GM23338 (cell line): ENCODE measurements at regions not wholly inside any gene's neighbourhood (a gene's known extent, or its start where the extent isn't known, plus 50 kb on each side); places are given as distances from the start of the nearest gene placed in this dataset.

Experiments used
- ATAC-seq: fragments of 200-7000 bp; cut with Tn5 transposase; 3 replicates; pipeline ENCODE4 v1.9.1; 2020
- DNase-seq: peaks from one replicate; pipeline ENCODE4 v3.0.0-alpha.2; 2015; ENCODE audit warnings: low spot score
- H2AFZ ChIP-seq: fragments of 200-600 bp; sonication (generic); 2 replicates; pipeline ENCODE4 v1.8.0; 2016; ENCODE audit warnings: antibody characterized with exemption, mild to moderate bottlenecking, moderate library complexity
- H3F3A ChIP-seq: fragments of 200-600 bp; sonication (generic); replicated peaks from 2 replicates; pipeline ENCODE4 v1.8.0; 2017; ENCODE audit warnings: antibody characterized with exemption, mixed run types, low read depth
- H3K27ac ChIP-seq: fragments of 200-600 bp; sonication (generic); 2 replicates; pipeline ENCODE4 v1.6.1; 2016; ENCODE audit warnings: low read depth
- H3K27me3 ChIP-seq: fragments of 200-600 bp; sonication (generic); 2 replicates; pipeline ENCODE4 v1.8.0; 2016; ENCODE audit warnings: mild to moderate bottlenecking, mixed run types, moderate library complexity; ENCODE audit not compliant: insufficient read depth
- H3K36me3 ChIP-seq: fragments of 200-600 bp; sonication (generic); 2 replicates; pipeline ENCODE4 v1.8.0; 2016; ENCODE audit warnings: mild to moderate bottlenecking; ENCODE audit not compliant: insufficient read depth
- H3K4me1 ChIP-seq: fragments of 200-600 bp; sonication (generic); 2 replicates; pipeline ENCODE4 v1.8.0; 2016; ENCODE audit warnings: mild to moderate bottlenecking, moderate library complexity; ENCODE audit not compliant: insufficient read depth
- H3K4me2 ChIP-seq: fragments of 200-600 bp; sonication (generic); 2 replicates; pipeline ENCODE4 v1.7.1; 2017; ENCODE audit warnings: mixed run types
- H3K4me3 ChIP-seq: fragments of 200-600 bp; sonication (generic); 2 replicates; pipeline ENCODE4 v1.6.1; 2016; ENCODE audit warnings: mixed run types
- H3K79me2 ChIP-seq: fragments of 200-600 bp; sonication (generic); replicated peaks from 2 replicates; pipeline ENCODE4 v1.8.0; 2017; ENCODE audit warnings: mild to moderate bottlenecking; ENCODE audit not compliant: insufficient read depth
- H3K9me2 ChIP-seq: fragments of 200-600 bp; sonication (generic); 2 replicates; pipeline ENCODE4 v1.8.0; 2017; ENCODE audit not compliant: insufficient read depth
- H4K20me1 ChIP-seq: fragments of 200-600 bp; sonication (generic); replicated peaks from 2 replicates; pipeline ENCODE4 v1.8.0; 2017; ENCODE audit warnings: mild to moderate bottlenecking; ENCODE audit not compliant: insufficient read depth
- H3K27ac Mint-ChIP-seq: 2 replicates; pipeline ENCODE4 v1.8.0; 2020; ENCODE audit warnings: inconsistent platforms, mild to moderate bottlenecking, moderate library complexity, mixed read lengths
- H3K27me3 Mint-ChIP-seq: 3 replicates; pipeline ENCODE4 v1.8.0; 2022; ENCODE audit warnings: low read depth, mild to moderate bottlenecking, moderate library complexity, mixed read lengths, inconsistent platforms; ENCODE audit not compliant: insufficient read depth, poor library complexity
- H3K36me3 Mint-ChIP-seq: 3 replicates; pipeline ENCODE4 v1.8.0; 2021; ENCODE audit warnings: low read depth, mild to moderate bottlenecking, inconsistent platforms, moderate library complexity, mixed read lengths
- H3K4me1 Mint-ChIP-seq: 3 replicates; pipeline ENCODE4 v1.8.0; 2020; ENCODE audit warnings: mild to moderate bottlenecking, inconsistent platforms, mixed read lengths
- H3K4me3 Mint-ChIP-seq: 3 replicates; pipeline ENCODE4 v1.8.0; 2021; ENCODE audit warnings: moderate library complexity, mild to moderate bottlenecking, inconsistent platforms, mixed read lengths
- H3K9me3 Mint-ChIP-seq: 3 replicates; pipeline ENCODE4 v1.8.0; 2020; ENCODE audit warnings: moderate library complexity, mild to moderate bottlenecking, inconsistent platforms, mixed read lengths
- CREB1 ChIP-seq: fragments of 250-450 bp; sonication (Bioruptor Pico); IDR thresholded peaks from 2 replicates; pipeline ENCODE4 v1.5.0; 2020; ENCODE audit warnings: low read depth, mild to moderate bottlenecking, moderate library complexity
- EZH2phosphoT487 ChIP-seq: fragments of 200-600 bp; sonication (generic); IDR thresholded peaks from one replicate; pipeline ENCODE4 v1.8.1; 2018; ENCODE audit warnings: antibody characterized with exemption; ENCODE audit not compliant: unreplicated experiment
- POLR2AphosphoS5 ChIP-seq: IDR thresholded peaks from 2 replicates; pipeline ENCODE4 v1.6.1; 2016; ENCODE audit warnings: antibody characterized with exemption, low read depth
- REST ChIP-seq: IDR thresholded peaks from one replicate; pipeline ENCODE4 v1.6.1; 2018; ENCODE audit warnings: antibody characterized with exemption; ENCODE audit not compliant: unreplicated experiment
- STAT1 ChIP-seq: IDR thresholded peaks from one replicate; pipeline ENCODE4 v1.6.1; 2016; ENCODE audit warnings: antibody characterized with exemption; ENCODE audit not compliant: unreplicated experiment
- ZNF331 ChIP-seq: fragments of 250-450 bp; sonication (Bioruptor Pico); IDR thresholded peaks from 2 replicates; pipeline ENCODE4 v1.5.0; 2020; ENCODE audit warnings: low read depth, mild to moderate bottlenecking, moderate library complexity
- ZNF462 ChIP-seq: fragments of 250-450 bp; sonication (Bioruptor Pico); IDR thresholded peaks from 2 replicates; pipeline ENCODE4 v1.5.0; 2020; ENCODE audit warnings: mild to moderate bottlenecking, moderate library complexity

- no peak for TF ChIP-seq ZNF462
Measured at GRCh38 chr4:23068756-23069155, 376.0 kb downstream of the GBA3 start (continued).

GRCh38 chr4:23068287-23068686 is 375.6 kb downstream of the GBA3 start:
- H3K4me1 ChIP-seq = no peaks in the 10 kb centered on the region
- DNase-seq (no peak), ATAC-seq (no peak)
- H3K27ac ChIP-seq = no peak overlapping the region
- Mint-ChIP-seq H3K4me3 (no peak overlapping the region), H3K36me3 (no peaks in the 10 kb centered on the region), H3K9me3 (no peaks in the 10 kb centered on the region), H3K4me1 (0 out of 3 replicates have a peak, but pooled peaks cover 4% of the 10 kb centered on the region), H3K27me3 (no peaks in the 10 kb centered on the region), H3K27ac (no peak overlapping the region)
- no peak overlapping the region for H3K4me2 ChIP-seq
- peaks cover 6% of the 10 kb centered on the region for H3K9me2 ChIP-seq
- H2AFZ ChIP-seq = no peak overlapping the region
- H3K79me2 ChIP-seq = no peaks in the 10 kb centered on the region
- no peaks in the 10 kb centered on the region for H3K36me3 ChIP-seq
- no peak overlapping the region for H3K4me3 ChIP-seq
- no peaks in the 10 kb centered on the region for H3K27me3 ChIP-seq
- H4K20me1 ChIP-seq = no peaks in the 10 kb centered on the region
- H3F3A ChIP-seq = no peaks in the 10 kb centered on the region
- TF ChIP-seq ZNF331 (CRISPR knock-in tag) (no peak), CREB1 (CRISPR knock-in tag) (no peak), STAT1 (no peak), ZNF462 (no peak), POLR2AphosphoS5 (no peak), EZH2phosphoT487 (no peak), REST (no peak)
